NCI-H82 (cell line): ENCODE measurements at regions not wholly inside any gene's neighbourhood (a gene's known extent, or its start where the extent isn't known, plus 50 kb on each side); places are given as distances from the start of the nearest gene placed in this dataset.
A peak's percentile ranks its signal among the peaks of the same experiment; 100 is the strongest.
"Not testable (repeated sequence)": the region's sequence is repeated elsewhere in the genome, so short reads cannot be mapped to it uniquely, and the experiment has no call there.

Experiments
- DNase-seq: peaks from one replicate; lab custom pipeline; 2025; lab: John Stamatoyannopoulos, UW

GRCh38 chr6:60991427-60992028, 1294.5 kb downstream of the KHDRBS2 start:
- no peak for DNase-seq

GRCh38 chr6:60952500-60952899, 1333.5 kb downstream of the KHDRBS2 start:
- no peak for DNase-seq

DNA sequence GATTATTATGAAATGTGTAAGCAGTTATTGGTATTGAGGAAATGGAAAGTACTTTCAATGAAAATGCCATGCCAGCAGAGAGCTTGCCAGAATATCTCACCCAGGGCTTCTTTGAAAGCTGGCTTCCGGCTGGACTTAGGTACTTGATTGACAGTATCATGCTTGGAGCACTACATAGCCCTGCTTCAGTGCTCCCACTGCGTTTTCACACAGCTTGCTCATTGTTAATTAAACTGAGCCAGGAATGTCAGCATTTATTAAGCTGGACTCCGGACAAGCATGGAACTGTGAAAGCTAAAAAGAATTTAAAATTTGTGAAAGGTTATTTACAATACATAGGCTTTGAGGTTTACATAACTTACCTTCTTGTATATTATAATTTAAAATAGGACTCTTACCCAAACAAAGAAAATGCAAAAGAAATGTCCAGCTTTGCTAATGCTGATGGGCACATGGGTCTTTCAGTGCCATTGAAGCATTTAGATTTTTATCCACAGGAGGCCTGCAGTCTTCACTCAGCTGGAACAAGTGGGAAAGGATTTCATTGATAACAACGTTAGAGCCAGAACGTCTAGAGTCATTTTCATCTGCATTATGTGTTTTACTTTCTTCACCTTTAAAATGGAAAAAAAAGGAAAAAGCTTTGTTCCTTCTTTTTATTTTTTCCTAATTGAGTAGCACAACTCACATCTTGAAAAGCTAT, 1335.7 kb downstream of the KHDRBS2 start:
- DNase-seq = not testable (repeated sequence)

DNA sequence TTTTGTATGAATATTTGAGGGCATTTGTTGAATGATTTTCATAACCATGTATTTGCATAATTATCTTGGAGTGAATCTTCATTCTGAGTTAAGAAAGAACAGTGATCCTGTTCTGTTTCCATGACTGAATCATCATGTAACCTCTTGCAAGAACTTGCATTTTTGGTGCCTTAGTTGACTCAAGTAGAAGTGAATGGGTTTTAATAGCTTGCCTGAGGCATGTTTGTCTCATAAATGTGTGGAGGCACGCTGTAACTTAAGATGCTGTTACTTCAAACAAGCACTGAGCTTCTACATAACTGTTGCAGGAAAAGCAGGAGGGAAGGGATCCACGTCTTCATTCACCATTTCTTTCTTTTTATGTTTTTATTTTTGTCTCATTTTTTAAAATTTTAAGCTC, 1338.6 kb downstream of the KHDRBS2 start:
- DNase-seq = not testable (repeated sequence)

DNA sequence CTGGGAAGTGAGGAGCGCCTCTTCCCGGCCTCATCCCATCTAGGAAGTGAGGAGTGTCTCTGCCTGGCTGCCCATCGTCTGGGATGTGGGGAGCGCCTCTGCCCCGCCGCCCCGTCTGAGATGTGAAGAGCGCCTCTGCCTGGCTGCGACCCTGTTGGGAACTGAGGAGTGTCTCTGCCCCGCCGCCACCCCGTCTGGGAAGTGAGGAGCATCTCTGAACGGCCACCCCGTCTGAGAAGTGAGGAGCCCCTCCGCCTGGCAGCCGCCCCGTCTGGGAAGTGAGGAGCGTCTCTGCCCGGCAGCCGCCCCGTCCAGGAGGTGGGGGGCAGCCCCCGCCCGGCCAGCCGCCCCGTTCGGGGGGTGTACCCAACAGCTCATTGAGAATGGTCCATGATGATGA, 1341.2 kb downstream of the KHDRBS2 start:
- not testable (repeated sequence) for DNase-seq

GRCh38 chr6:60935970-60936369, 1350.1 kb downstream of the KHDRBS2 start:
- DNase-seq = not testable (repeated sequence)

GRCh38 chr6:60919652-60920051, 1366.4 kb downstream of the KHDRBS2 start:
- peak; percentile 1 for DNase-seq

DNA sequence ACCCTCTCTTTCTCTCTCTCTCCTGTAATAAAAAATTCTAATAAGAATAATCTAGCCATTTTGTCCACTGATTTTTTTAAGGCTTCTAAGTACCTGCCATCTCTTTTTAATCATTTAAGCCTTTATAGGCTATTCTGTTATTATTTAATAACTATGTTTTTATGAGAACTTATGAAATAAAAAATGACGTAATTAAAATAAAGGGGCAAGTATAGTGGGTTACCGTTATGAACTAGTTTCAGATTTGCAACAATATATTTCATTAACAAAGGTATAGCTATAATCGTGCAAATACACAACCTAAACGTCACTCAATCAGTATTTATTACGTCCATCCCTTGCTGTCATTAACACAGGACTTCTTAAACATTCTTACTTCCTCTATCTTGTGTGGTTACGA, 1382.2 kb downstream of the KHDRBS2 start:
- not testable (repeated sequence) for DNase-seq

GRCh38 chr6:60893374-60893773, 1392.7 kb downstream of the KHDRBS2 start:
- DNase-seq = not testable (repeated sequence)

GRCh38 chr6:60891606-60892005, 1394.4 kb downstream of the KHDRBS2 start:
- DNase-seq = no peak

DNA sequence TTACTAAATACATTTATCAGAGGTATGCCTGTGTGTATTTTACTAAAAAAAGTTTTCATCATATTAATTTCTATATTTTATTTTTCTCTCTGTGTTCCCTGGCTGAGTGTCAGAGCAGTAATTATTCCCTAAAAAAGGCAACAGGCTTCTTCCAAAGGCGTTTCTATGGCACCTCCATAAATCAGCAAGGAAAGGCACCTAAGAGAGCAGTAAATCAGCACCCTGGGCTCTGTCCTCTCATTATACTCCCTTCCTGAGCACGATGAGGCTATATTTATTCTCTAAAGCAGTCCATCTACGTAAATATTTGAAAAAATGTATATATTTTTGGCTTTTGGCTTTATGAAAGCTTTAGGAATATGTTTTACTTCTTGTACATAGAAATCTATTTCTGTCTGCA, 1408.6 kb downstream of the KHDRBS2 start:
- DNase-seq = not testable (repeated sequence)

DNA sequence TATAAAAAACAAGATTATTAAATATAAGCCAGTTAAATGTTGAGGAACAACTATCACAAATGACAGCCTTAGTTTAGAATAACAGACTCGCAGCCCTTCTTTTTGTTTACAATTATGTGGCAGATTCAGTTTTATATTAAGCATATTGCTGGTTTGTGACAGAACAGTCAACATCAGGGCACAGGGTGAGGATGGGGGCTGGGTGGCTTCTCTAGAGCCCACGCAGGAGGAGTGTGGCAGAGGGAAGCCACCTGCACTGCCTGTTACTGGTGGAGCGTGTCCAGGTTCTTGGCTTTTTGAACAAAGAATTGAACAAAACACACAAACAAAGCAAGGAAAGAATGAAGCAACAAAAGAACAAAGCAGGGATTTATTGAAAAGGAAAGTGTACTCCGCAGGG, 1415.2 kb downstream of the KHDRBS2 start:
- DNase-seq = not testable (repeated sequence)

DNA sequence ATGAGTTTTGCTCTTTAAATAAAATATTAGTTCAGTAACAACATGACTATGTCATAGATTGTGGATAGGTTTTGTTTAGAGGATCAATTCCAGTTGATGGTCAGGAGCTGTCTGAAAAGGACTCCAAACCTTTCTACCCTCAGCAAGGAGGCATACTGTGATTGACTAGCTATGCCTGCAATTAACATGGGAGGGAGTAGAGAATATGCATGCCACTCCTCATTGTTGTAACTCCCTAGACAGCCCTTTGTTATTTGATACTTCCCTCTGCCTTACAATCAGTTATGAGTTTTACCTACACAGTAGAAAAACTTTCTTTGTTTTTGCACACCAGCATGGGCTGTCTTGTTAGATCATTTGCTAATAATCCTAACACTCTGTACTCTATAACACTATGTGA, 1418.5 kb downstream of the KHDRBS2 start:
- no peak for DNase-seq

GRCh38 chr6:60843175-60843982, 1442.6 kb downstream of the KHDRBS2 start:
- peak; percentile 43 for DNase-seq

DNA sequence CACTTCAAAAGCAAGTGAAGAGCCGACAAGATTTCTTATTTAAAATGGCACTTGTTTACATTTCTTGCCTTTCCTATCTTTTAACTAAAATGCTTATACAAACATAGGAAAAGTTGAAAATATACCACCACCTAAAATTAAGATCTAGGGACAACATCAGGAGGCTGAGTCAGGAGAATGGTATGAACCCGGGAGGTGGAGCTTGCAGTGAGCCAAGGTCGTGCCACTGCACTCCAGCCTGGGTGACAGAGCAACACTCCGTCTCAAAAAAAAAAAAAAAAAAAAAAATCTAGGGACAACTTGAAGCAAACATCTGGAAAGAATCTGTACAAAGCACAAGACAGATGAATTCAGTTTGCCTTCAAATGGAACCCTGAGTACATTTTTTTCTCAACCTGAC, 1455.3 kb downstream of the KHDRBS2 start:
- DNase-seq = not testable (repeated sequence)

DNA sequence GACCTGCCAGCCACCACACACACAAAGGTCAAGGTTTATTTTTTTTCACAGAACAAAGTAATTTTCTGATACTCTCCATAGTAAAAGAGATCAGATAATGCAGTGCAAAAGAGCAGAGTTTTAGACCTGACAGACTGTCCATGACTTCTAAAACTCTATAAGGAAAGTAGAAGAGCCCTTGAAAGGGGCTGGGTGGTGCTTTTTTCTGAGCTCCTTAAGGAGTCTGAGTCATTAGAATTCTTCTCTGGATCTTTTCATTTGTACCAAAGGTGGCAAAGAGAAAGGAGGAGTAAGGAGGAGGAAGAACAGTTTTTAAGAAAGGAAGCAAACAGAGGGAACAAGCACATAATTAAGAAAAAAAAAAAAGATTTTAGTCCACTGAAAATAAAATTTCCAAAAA, 1463.4 kb downstream of the KHDRBS2 start:
- DNase-seq = not testable (repeated sequence)

DNA sequence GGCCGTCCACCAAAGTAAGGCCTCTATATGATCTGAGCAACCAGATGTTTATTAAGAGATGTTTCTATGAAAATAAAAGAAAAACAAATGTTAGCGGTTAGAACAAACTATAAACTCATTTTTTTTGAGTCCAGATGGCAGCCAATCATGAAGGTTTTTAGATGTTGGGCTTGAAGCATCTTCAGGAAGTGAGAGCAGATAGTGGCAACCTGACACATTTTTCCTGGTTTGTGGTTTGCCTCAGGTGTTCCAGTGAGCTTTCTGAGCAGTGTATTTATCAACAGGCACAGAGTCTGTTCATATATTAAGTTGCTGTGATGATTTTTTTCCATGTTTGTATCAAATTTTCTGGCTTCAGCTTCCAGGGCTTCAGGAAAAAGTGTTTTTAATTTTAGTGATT, 1468.0 kb downstream of the KHDRBS2 start:
- not testable (repeated sequence) for DNase-seq

DNA sequence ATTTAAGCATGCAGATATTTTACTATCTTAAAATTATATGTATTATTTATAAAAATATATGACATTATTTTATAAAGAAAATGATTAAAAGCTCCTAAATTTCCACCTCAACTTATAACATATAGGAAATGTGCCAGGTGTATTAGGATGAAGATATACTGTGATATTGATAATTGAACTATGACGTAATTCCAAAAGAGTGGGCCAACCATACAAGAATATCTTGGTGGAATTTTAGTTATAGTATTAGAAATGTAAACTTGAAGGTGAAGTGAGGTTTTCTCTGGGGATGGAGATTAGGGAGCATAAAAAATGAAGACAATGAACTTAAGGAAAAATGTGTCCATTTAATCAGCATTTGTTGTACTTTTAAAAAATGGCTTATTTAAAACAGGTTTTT, 1471.2 kb downstream of the KHDRBS2 start:
- not testable (repeated sequence) for DNase-seq

GRCh38 chr6:60813897-60814596, 1472.0 kb downstream of the KHDRBS2 start:
- peak; percentile 83 for DNase-seq

GRCh38 chr6:60810216-60810615, 1475.8 kb downstream of the KHDRBS2 start:
- DNase-seq = not testable (repeated sequence)

- DNase-seq = peak; percentile 26
Observed at GRCh38 chr6:60799146-60799545, 1486.9 kb downstream of the KHDRBS2 start.

DNA sequence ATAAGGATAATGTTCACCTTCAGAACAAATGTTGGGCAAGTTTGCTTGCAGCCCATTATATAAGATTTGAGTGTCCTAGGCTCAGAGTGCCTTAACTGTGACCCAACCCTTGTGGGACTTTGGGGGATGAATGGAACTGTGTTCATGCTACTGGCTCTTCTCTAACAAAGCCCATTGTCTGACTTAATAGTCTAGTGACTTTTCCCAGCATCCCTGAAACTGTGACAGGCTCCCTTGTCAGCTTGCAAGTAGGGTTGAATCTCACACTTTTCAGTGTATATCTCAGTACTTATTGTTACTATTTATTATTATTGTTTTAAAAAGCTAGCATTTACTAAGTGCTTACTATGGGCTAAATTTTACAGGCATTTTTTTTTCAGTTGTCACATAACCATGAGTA, 1488.2 kb downstream of the KHDRBS2 start:
- not testable (repeated sequence) for DNase-seq
